HCT116 (cell line): ENCODE measurements at regions not wholly inside any gene's neighbourhood (a gene's known extent, or its start where the extent isn't known, plus 50 kb on each side); places are given as distances from the start of the nearest gene placed in this dataset.

Experiments
- ATAC-seq: fragments of 200-7000 bp; cut with Tn5 transposase; 2 replicates; pipeline ENCODE4 v1.9.1; 2020; ENCODE audit warnings: mild to moderate bottlenecking, moderate library complexity
- BruUV-seq: library from RNA; stranded (reverse); fragments of 400-500 nt; replicated peaks from 2 replicates; lab custom pipeline; 2021; lab: Mats Ljungman, UMichigan
- CTCF ChIA-PET: fragments of 300-600 bp; sonication (Branson Sonifier 250); formaldehyde crosslinking; loops from one replicate; lab custom pipeline; 2021; ENCODE audit warnings: antibody characterized with exemption; lab: Charles Lee
- POLR2A ChIA-PET: fragments of 300-600, 350-600 bp; sonication (Branson Sonifier 250); formaldehyde crosslinking; loops from one replicate; lab custom pipeline; 2021; ENCODE audit warnings: antibody characterized with exemption; lab: Charles Lee
- RAD21 ChIA-PET, 2 experiments: fragments of 300-600 bp; sonication (Branson Sonifier 250); formaldehyde crosslinking; loops; one replicate each; lab custom pipeline; 2023; ENCODE audit warnings: low total read pairs in 2 of 2; ENCODE audit not compliant: uncharacterized antibody in 2 of 2, unreplicated experiment in 2 of 2, low non-redundant PET in 1 of 2; lab: Charles Lee
- DNase-seq: peaks from one replicate; pipeline ENCODE4 v3.0.0-alpha.2; 2010; ENCODE audit warnings: low read depth, low spot score
- H2AFZ ChIP-seq: fragments of 200-600 bp; shearing (Covaris generic), sonication (generic); 2 replicates; pipeline ENCODE4 v1.6.1; 2017; ENCODE audit warnings: low read depth, mixed run types, mixed read lengths, antibody characterized with exemption, low read length; ENCODE audit not compliant: poor library complexity, severe bottlenecking
- H3K27ac ChIP-seq: 2 replicates; pipeline ENCODE4 v1.5.1; 2012; ENCODE audit warnings: low read depth, low read length
- H3K27me3 ChIP-seq: fragments of 200-600 bp; sonication (generic); 2 replicates; pipeline ENCODE4 v1.6.1; 2016; ENCODE audit warnings: mixed run types, low read length, mixed read lengths; ENCODE audit not compliant: insufficient read depth
- H3K36me3 ChIP-seq, 2 experiments: fragments of 200-500 bp in 1 of 2; fragments of 200-600 bp in 1 of 2; sonication (Bioruptor generic) in 1 of 2; sonication (generic) in 1 of 2; 2 replicates each; pipeline versions ENCODE4 v1.5.1 to v1.6.1; 2014 to 2016; ENCODE audit warnings: low read length in 2 of 2, inconsistent platforms in 1 of 2, mixed read lengths in 1 of 2, mixed run types in 1 of 2; ENCODE audit not compliant: insufficient read depth in 2 of 2, control insufficient read depth in 1 of 2
- H3K4me1 ChIP-seq, 2 experiments: fragments of 200-600 bp in 1 of 2; sonication (generic) in 1 of 2; 2 replicates each; pipeline versions ENCODE4 v1.5.1 to v1.6.1; 2012 to 2017; ENCODE audit warnings: low read length in 2 of 2, inconsistent platforms in 1 of 2, mild to moderate bottlenecking in 1 of 2, mixed read lengths in 1 of 2, mixed run types in 1 of 2, moderate library complexity in 1 of 2; ENCODE audit not compliant: insufficient read depth in 2 of 2, control insufficient read depth in 1 of 2
- H3K4me2 ChIP-seq: fragments of 200-600 bp; sonication (generic); 2 replicates; pipeline ENCODE4 v1.6.1; 2017; ENCODE audit warnings: mixed run types, low read length, mixed read lengths
- H3K4me3 ChIP-seq, 2 experiments: fragments of 200-600 bp in 1 of 2; sonication (generic) in 1 of 2; replicated peaks in 1 of 2; 2 replicates each; pipeline ENCODE4 v1.5.1; 2011 to 2016; ENCODE audit warnings: low read length in 2 of 2, control low read depth in 1 of 2, low read depth in 1 of 2, mild to moderate bottlenecking in 1 of 2, mixed read lengths in 1 of 2, mixed run types in 1 of 2
- H3K79me2 ChIP-seq: fragments of 200-600 bp; sonication (generic); 2 replicates; pipeline ENCODE4 v1.6.1; 2017; ENCODE audit warnings: mild to moderate bottlenecking, mixed run types, low read length, moderate library complexity, mixed read lengths; ENCODE audit not compliant: insufficient read depth
- H3K9ac ChIP-seq: fragments of 200-600 bp; sonication (generic); 2 replicates; pipeline ENCODE4 v1.6.1; 2016; ENCODE audit warnings: low read length, mixed read lengths
- H3K9me2 ChIP-seq: fragments of 200-600 bp; sonication (generic), shearing (Covaris generic); 2 replicates; pipeline ENCODE4 v1.6.1; 2017; ENCODE audit warnings: mixed run types, mild to moderate bottlenecking, moderate library complexity; ENCODE audit not compliant: insufficient read depth
- H3K9me3 ChIP-seq, 2 experiments: fragments of 200-500 bp in 1 of 2; fragments of 200-600 bp in 1 of 2; sonication (Bioruptor generic) in 1 of 2; sonication (generic) in 1 of 2; 2 replicates each; pipeline ENCODE4 v1.6.1; 2014 to 2017; ENCODE audit warnings: low read length in 2 of 2, mixed read lengths in 2 of 2, inconsistent platforms in 1 of 2, low read depth in 1 of 2, mild to moderate bottlenecking in 1 of 2, mixed run types in 1 of 2, moderate library complexity in 1 of 2; ENCODE audit not compliant: control insufficient read depth in 1 of 2, insufficient read depth in 1 of 2
- H4K20me1 ChIP-seq: fragments of 200-600 bp; sonication (generic), shearing (Covaris generic); 2 replicates; pipeline ENCODE4 v1.6.1; 2017; ENCODE audit warnings: mixed run types, mild to moderate bottlenecking, moderate library complexity; ENCODE audit not compliant: insufficient read depth
- CBX3 ChIP-seq: IDR thresholded peaks from 2 replicates; pipeline ENCODE4 v1.6.1; 2012; ENCODE audit warnings: low read depth
- EGR1 ChIP-seq: IDR thresholded peaks from 2 replicates; pipeline ENCODE4 v1.6.1; 2012; ENCODE audit warnings: low read depth
- ELF1 ChIP-seq: IDR thresholded peaks from 2 replicates; pipeline ENCODE4 v1.6.1; 2012; ENCODE audit warnings: low read depth, borderline replicate concordance
- EZH2 ChIP-seq: fragments of 200-600 bp; sonication (generic); IDR thresholded peaks from 2 replicates; pipeline ENCODE4 v1.6.1; 2017; ENCODE audit warnings: antibody characterized with exemption, mixed run types
- EZH2phosphoT487 ChIP-seq: fragments of 200-600 bp; IDR thresholded peaks from 2 replicates; pipeline ENCODE4 v1.6.1; 2018; ENCODE audit warnings: antibody characterized with exemption, borderline replicate concordance
- FOSL1 ChIP-seq: IDR thresholded peaks from 2 replicates; pipeline ENCODE4 v1.6.1; 2012; ENCODE audit warnings: low read depth
- POLR2A ChIP-seq: IDR thresholded peaks from 2 replicates; pipeline ENCODE4 v1.7.0; 2011; ENCODE audit warnings: borderline replicate concordance; ENCODE audit not compliant: insufficient read depth, insufficient read length; ENCODE audit errors: extremely low read depth
- POLR2AphosphoS5 ChIP-seq: IDR thresholded peaks from 2 replicates; pipeline ENCODE4 v1.6.1; 2011; ENCODE audit warnings: mild to moderate bottlenecking, low read depth, low read length, moderate library complexity
- SIN3A ChIP-seq: IDR thresholded peaks from 2 replicates; pipeline ENCODE4 v1.6.1; 2012; ENCODE audit warnings: low read depth
- SP1 ChIP-seq: IDR thresholded peaks from 2 replicates; pipeline ENCODE4 v1.6.1; 2012; ENCODE audit warnings: low read depth
- SRF ChIP-seq: IDR thresholded peaks from 2 replicates; pipeline ENCODE4 v1.6.1; 2012; ENCODE audit warnings: low read depth
- TCF7L2 ChIP-seq: IDR thresholded peaks from 2 replicates; pipeline ENCODE4 v1.7.0; 2011; ENCODE audit warnings: borderline replicate concordance, inconsistent platforms; ENCODE audit not compliant: insufficient read depth, insufficient read length; ENCODE audit errors: extremely low read depth
- YY1 ChIP-seq: IDR thresholded peaks from 2 replicates; pipeline ENCODE4 v1.6.1; 2011; ENCODE audit warnings: low read length, low read depth, moderate library complexity, mild to moderate bottlenecking; ENCODE audit not compliant: insufficient replicate concordance; ENCODE audit errors: extremely low read depth
- ZFX ChIP-seq: fragments of 450-650 bp; IDR thresholded peaks from 2 replicates; pipeline ENCODE4 v1.6.1; 2017
- ZNF274 ChIP-seq: fragments of 200-500 bp; sonication (Bioruptor generic); IDR thresholded peaks from 2 replicates; pipeline ENCODE4 v1.6.1; 2014; ENCODE audit warnings: mild to moderate bottlenecking, low read depth, low read length, inconsistent platforms
- intact Hi-C: fragments of 100-400 bp; cut with micrococcal nuclease; formaldehyde crosslinking; loops from 2 replicates; pipeline ENCODE4 v1.10.0; 2022
- TF ChIP-seq, protein P1 (sequence below): IDR thresholded peaks from 2 replicates; pipeline ENCODE4 v1.6.1; 2012
- TF ChIP-seq, protein P2 (sequence below): IDR thresholded peaks from 2 replicates; pipeline ENCODE4 v1.6.1; 2012
- TF ChIP-seq, protein P3 (sequence below): IDR thresholded peaks from 2 replicates; pipeline ENCODE4 v1.6.1; 2011; ENCODE audit warnings: mild to moderate bottlenecking, low read length, moderate library complexity; ENCODE audit not compliant: insufficient replicate concordance; ENCODE audit errors: extremely low read depth
- TF ChIP-seq, protein P4 (sequence below): IDR thresholded peaks from 2 replicates; pipeline ENCODE4 v1.6.1; 2012; ENCODE audit warnings: low read depth

DNA sequence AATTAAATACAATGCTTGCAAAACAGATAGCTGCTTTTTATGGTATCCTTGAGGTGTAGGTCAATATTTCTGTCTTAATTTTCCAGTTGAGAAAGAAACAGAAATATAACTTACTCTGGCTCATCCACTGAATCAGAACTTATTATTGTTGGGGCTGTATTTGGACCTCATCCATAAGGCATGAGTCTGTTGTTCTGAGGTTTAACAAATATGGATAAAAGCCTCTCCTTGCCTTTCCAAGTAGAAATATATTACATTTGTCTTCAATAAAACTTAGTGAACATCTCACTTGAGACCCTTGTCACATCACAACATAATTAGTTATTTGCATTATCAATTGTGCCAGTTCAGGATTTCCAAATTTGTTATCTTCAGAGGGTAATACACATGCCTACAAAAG, 525.8 kb downstream of the AGTPBP1 start:
- POLR2A ChIA-PET, result no interaction called here

More for the DNA sequence above, 525.8 kb downstream of the AGTPBP1 start:
- Histone ChIP-seq H3K9me2 (no peaks in the 10 kb centered on the region), H2AFZ (no peak overlapping the region), H3K4me1 (peaks cover 14 to 27% of the 10 kb centered on the region in 2 experiments), H3K36me3 (no peaks in the 10 kb centered on the region), H3K27me3 (0 out of 2 replicates have a peak, but pooled peaks cover 6% of the 10 kb centered on the region), H3K4me3 (no peak overlapping the region), H4K20me1 (no peaks in the 10 kb centered on the region), H3K4me2 (no peak overlapping the region), H3K9ac (no peak overlapping the region), H3K9me3 (no peaks in the 10 kb centered on the region), H3K27ac (no peak overlapping the region), H3K79me2 (no peaks in the 10 kb centered on the region)
- DNase-seq (no peak), ATAC-seq (no peak)
- no peak for TF ChIP-seq ZNF274
- no peak for TF ChIP-seq ELF1
- TF ChIP-seq, protein P1, sequence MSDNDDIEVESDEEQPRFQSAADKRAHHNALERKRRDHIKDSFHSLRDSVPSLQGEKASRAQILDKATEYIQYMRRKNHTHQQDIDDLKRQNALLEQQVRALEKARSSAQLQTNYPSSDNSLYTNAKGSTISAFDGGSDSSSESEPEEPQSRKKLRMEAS, result no peak
- TF ChIP-seq POLR2A, result no peak
- no peak for TF ChIP-seq SIN3A
- no peak for TF ChIP-seq SRF
- TF ChIP-seq EZH2phosphoT487, result no peak
- TF ChIP-seq POLR2AphosphoS5, result no peak
- no peak for TF ChIP-seq FOSL1
- no peak for TF ChIP-seq CBX3
- TF ChIP-seq, protein P2, sequence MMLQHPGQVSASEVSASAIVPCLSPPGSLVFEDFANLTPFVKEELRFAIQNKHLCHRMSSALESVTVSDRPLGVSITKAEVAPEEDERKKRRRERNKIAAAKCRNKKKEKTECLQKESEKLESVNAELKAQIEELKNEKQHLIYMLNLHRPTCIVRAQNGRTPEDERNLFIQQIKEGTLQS, result no peak
- no peak for TF ChIP-seq ZFX
- TF ChIP-seq, protein P3, sequence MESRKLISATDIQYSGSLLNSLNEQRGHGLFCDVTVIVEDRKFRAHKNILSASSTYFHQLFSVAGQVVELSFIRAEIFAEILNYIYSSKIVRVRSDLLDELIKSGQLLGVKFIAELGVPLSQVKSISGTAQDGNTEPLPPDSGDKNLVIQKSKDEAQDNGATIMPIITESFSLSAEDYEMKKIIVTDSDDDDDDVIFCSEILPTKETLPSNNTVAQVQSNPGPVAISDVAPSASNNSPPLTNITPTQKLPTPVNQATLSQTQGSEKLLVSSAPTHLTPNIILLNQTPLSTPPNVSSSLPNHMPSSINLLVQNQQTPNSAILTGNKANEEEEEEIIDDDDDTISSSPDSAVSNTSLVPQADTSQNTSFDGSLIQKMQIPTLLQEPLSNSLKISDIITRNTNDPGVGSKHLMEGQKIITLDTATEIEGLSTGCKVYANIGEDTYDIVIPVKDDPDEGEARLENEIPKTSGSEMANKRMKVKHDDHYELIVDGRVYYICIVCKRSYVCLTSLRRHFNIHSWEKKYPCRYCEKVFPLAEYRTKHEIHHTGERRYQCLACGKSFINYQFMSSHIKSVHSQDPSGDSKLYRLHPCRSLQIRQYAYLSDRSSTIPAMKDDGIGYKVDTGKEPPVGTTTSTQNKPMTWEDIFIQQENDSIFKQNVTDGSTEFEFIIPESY, result no peak
- TF ChIP-seq YY1, result no peak
- TF ChIP-seq TCF7L2, result no peak
- TF ChIP-seq SP1, result no peak
- no peak for TF ChIP-seq EGR1
- TF ChIP-seq EZH2, result no peak
- TF ChIP-seq, protein P4, sequence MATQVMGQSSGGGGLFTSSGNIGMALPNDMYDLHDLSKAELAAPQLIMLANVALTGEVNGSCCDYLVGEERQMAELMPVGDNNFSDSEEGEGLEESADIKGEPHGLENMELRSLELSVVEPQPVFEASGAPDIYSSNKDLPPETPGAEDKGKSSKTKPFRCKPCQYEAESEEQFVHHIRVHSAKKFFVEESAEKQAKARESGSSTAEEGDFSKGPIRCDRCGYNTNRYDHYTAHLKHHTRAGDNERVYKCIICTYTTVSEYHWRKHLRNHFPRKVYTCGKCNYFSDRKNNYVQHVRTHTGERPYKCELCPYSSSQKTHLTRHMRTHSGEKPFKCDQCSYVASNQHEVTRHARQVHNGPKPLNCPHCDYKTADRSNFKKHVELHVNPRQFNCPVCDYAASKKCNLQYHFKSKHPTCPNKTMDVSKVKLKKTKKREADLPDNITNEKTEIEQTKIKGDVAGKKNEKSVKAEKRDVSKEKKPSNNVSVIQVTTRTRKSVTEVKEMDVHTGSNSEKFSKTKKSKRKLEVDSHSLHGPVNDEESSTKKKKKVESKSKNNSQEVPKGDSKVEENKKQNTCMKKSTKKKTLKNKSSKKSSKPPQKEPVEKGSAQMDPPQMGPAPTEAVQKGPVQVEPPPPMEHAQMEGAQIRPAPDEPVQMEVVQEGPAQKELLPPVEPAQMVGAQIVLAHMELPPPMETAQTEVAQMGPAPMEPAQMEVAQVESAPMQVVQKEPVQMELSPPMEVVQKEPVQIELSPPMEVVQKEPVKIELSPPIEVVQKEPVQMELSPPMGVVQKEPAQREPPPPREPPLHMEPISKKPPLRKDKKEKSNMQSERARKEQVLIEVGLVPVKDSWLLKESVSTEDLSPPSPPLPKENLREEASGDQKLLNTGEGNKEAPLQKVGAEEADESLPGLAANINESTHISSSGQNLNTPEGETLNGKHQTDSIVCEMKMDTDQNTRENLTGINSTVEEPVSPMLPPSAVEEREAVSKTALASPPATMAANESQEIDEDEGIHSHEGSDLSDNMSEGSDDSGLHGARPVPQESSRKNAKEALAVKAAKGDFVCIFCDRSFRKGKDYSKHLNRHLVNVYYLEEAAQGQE, result no peak
- ChIA-PET CTCF (no interaction called here), RAD21 (no interaction called here)
- BruUV-seq, result no TSS peak
- intact Hi-C loops, result no loop called here
